Activated CD4-positive, alpha-beta T cell treated with anti-CD3 and anti-CD28 coated beads, Interleukin-2, Interleukin-4, amounts not matched to agents 100 ng/mL and 50 ng/mL, durations not matched to agents 16 hours and 8 hours (primary cell): ENCODE measurements at regions not wholly inside any gene's neighbourhood (a gene's known extent, or its start where the extent isn't known, plus 50 kb on each side); places are given as distances from the start of the nearest gene placed in this dataset.
"Not testable (repeated sequence)": the region's sequence is repeated elsewhere in the genome, so short reads cannot be mapped to it uniquely, and the experiment has no call there.

Experiments used
- DNase-seq: peaks from one replicate; pipeline ENCODE4 v3.0.0-alpha.2; 2020; ENCODE audit warnings: low spot score

GRCh38 chr12:46711756-46712155 lies 114.0 kb downstream of the SLC38A4 start:
- DNase-seq, result no peak

DNA sequence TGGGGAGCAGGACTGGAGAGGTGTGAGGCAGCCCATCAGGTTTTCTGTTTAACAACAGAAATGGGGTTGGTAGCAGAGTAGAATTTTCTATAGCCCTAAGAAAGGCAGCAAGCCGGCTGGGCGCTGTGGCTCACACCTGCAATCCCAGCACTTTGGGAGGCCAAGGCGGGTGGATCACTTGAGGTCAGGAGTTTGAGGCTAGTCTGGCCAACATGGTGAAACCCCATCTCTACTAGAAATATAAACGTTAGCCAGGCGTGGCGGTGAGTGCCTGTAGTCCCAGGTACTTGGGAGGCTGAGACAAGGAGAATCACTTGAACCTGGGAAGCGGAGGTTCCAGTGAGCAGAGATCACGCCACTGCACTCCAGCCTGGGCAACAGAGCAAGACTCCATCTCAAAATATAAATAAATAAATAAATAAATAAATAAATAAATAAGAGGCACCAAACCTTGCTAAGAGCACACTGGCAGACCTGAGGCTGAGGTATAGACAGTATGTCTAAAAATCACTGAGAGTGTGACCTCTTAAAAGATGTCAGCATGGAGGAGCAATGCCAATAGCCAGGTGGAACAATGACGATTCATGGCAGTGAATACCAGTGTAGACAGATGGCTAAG lies 115.6 kb downstream of the SLC38A4 start:
- no peak for DNase-seq

DNA sequence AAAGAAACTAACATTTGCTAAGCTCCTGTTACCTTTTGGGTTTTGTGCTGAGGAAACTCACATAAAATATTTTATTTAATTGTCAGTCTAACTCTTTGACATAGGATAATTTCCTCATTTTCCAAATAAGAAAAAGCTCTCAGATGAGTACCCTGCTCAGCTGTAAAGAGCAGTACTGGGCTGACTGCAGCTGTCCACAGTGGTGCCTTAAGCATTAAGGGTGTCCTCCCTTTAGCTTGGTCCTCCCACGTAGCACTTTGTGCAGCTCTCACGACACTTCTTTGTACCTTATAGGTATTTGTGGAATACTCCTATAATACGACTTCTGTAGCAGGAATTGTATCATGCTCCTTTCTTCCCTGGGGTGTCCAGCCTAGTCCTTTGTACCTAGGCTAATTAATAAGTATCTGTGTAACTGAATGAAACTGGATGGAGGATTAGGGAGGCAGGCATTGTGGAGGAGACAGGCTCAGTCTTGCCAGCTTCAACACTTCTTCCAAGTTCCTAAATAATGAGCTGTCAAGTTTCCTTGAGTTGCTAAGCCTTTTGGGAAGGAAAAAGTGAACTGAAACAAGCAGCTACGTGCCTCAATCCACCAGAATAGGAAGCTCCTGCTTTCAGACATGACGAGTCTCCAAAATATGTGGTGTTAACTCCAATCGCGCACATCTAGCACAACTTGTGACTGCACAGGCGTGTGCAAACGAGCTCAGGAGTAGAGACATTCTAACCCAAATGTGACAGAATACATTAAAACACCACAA lies 123.0 kb downstream of the SLC38A4 start:
- no peak for DNase-seq

GRCh38 chr12:46701356-46701755 lies 124.4 kb downstream of the SLC38A4 start:
- no peak for DNase-seq

GRCh38 chr12:46699986-46700385 lies 125.8 kb downstream of the SLC38A4 start:
- no peak for DNase-seq

DNA sequence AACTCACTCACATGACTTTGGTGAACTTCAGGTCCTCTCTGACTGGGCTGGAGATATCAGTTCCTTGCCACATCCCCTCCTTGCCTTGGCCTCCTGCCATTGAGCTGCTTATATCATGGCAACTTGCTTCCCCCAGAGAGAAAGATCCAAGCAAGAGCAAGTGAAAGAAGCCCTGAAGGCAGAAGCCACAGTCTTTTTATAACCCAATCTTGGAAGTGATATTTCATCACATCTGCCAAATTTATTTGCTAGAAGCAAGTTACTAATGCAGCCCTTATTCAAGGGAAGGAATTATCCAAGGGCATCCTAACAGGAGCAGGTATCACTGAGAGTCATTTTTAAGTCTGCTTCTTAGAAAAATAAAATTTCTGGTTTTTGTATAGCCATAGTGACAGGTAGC lies 127.8 kb downstream of the SLC38A4 start:
- DNase-seq, result no peak

- no peak for DNase-seq
Measured at GRCh38 chr12:46693518-46693917, 132.3 kb downstream of the SLC38A4 start.

GRCh38 chr12:46693034-46693433 lies 132.8 kb downstream of the SLC38A4 start:
- DNase-seq, result no peak

- no peak for DNase-seq
Measured at GRCh38 chr12:46692606-46693005, 133.2 kb downstream of the SLC38A4 start.

- DNase-seq, result no peak
Measured at GRCh38 chr12:46686267-46686942, 139.4 kb downstream of the SLC38A4 start.

DNA sequence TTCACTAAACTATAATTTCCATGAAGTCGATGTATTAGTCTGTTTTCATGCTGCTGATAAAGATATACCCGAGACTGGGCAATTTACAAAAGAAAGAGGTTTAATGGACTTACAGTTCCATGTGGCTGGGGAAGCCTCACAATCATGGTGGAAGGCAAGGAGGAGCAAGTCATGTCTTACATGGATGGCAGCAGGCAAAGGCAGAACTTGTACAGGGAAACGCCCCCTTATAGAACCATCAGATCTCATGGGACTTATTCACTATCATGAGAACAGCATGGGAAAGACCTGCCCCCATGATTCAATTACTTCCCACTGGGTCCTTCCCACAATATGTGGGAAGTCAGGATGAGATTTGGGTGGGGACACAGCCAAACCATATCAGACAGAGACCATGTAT lies 141.6 kb downstream of the SLC38A4 start:
- not testable (repeated sequence) for DNase-seq

DNA sequence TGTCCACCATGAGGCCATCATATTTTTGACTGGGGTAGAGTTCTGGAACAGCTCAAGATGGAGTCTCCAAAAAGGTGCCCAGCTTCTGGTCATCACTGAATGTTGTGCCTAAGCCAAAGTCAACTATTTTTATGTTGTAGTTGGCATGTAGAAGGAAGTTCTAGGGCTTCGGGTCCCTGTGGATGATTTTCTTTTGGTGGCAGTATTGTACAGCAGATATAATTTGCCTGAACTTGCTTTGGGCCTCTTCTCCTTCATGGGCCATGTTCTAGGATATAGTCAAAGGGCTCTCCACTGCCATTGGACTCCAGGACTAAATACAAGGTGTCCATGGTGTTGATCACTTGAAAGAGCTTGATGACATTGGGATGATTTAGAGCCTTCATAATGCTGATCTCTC lies 143.6 kb downstream of the SLC38A4 start:
- DNase-seq, result no peak

GRCh38 chr12:46680506-46680905 lies 145.3 kb downstream of the SLC38A4 start:
- no peak for DNase-seq

DNA sequence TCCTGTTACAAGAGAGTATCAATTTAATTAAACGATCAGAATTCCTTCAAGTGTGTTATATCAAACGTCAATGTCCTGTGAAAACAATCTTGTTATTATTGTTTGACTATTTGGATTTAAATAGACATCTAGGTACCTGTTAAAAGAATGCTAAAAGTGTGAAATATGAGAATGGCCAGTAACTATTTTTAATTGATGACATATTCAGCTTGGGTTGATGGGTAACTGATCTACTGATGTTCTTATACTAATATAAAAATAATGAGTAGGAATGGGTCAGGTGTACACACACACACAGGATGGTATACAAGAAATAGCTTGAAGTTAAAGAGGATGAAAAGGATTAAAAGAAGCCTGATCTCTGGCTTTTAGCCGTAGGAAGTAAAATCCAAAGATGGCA lies 146.0 kb downstream of the SLC38A4 start:
- DNase-seq, result no peak

GRCh38 chr12:46678426-46678825 lies 147.4 kb downstream of the SLC38A4 start:
- no peak for DNase-seq

- peak; percentile 14 for DNase-seq
Measured at GRCh38 chr12:46677749-46678148, 148.0 kb downstream of the SLC38A4 start.

GRCh38 chr12:46676797-46677520 lies 148.8 kb downstream of the SLC38A4 start:
- DNase-seq, result no peak

- peak; percentile 15 for DNase-seq
Measured at GRCh38 chr12:46676396-46676795, 149.4 kb downstream of the SLC38A4 start.

DNA sequence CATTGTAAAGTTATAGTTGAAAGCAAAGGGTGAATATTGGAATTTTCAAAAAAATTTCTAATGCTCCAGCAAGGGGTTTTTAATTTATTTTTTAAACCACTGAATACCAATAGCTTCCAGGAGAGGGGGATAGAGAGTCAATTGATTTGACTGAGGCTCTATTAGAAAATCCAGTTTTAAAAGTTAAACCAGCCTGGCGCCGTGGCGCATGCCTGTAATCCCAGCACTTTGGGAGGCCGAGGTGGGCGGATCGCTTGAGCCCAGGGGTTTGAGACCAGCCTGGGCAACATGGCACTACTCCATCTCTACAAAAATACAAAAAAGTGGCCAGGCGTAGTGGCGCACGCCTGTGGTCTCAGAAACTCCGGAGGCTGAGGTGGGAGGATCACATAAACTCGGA lies 150.1 kb downstream of the SLC38A4 start:
- DNase-seq, result peak; percentile 23

- no peak for DNase-seq
Measured at GRCh38 chr12:46674800-46675199, 151.0 kb downstream of the SLC38A4 start.

GRCh38 chr12:46674129-46674528 lies 151.7 kb downstream of the SLC38A4 start:
- no peak for DNase-seq

- DNase-seq, result no peak
Measured at GRCh38 chr12:46671102-46671501, 154.7 kb downstream of the SLC38A4 start.

DNA sequence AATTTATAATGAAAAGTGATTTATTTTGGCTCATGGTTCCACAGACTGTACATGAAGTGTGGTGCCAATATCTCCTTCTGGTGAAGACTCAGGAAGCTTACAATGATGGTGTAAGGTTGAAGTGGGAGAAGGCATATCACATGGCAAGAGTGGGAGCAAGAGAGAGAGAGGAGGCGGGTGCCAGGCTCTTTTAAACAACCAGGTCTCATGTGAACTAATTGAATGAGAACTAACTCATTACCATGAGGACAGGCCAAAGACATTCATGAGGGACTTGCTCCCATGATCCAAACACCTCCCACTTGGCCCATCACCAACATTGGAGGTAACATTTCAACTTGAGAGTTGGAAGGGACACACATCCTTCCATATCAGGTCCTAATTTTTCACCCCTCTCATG lies 155.2 kb downstream of the SLC38A4 start:
- no peak for DNase-seq
